Fibroblast of the aortic adventitia (primary cell): ENCODE measurements at regions not wholly inside any gene's neighbourhood (a gene's known extent, or its start where the extent isn't known, plus 50 kb on each side); places are given as distances from the start of the nearest gene placed in this dataset.

ENCODE experiments used
- DNase-seq: peaks from one replicate; pipeline ENCODE4 v3.0.0-alpha.2; 2010; ENCODE audit warnings: low read depth
- H3K4me3 ChIP-seq: 2 replicates; pipeline ENCODE4 v1.5.1; 2011; ENCODE audit warnings: low read depth, mild to moderate bottlenecking, control low read depth, low read length, moderate library complexity
- TF ChIP-seq, protein P1 (sequence below): IDR thresholded peaks from 2 replicates; pipeline ENCODE4 v1.5.1; 2011; ENCODE audit warnings: mild to moderate bottlenecking, low read length, control low read depth, inconsistent platforms; ENCODE audit not compliant: insufficient read depth

DNA sequence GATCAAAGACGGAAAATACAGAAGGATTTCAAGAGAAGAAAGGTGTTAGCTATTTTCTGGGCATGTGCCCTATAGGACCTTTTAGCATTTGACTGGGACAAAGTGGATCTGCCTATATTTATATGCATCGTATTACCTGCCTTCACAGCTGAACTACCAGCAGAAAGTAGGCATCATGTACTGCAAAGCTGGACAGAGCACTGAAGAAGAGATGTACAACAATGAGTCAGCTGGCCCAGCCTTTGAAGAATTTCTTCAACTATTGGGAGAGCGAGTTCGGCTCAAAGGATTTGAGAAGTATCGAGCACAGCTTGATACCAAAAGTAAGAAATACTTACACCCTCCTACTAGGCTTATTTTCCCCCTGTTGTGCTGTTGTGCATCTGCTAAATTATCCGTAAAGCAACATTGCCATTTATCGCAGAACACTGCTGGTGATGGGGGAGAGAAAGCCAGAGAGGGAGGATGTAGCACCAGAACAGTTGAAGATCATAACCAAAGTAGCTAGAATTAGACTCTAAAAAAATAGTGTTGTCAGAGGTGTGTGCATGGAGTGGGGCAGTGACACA lies 282.0 kb upstream of the RGS6 start:
- DNase-seq = no peak

DNA sequence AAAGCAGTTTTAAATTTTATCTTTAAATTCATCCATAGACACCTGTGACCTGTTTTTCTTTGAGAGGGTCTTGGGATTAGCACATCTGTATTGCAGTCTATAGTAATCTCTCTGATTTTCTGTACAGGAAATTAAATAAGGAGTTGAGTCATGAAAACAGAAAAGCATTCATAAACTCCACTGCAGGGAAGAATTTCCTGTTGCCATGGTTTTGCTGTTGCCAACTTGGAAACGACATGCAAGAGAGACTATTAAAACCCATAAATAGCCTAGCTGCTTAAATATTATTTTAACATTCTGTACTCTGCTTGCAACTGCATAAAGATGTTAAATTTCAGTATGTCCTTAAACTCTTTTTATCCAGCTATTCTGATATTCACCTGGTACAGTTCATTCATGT lies 281.0 kb upstream of the RGS6 start:
- peak; percentile 95 for DNase-seq
- H3K4me3 ChIP-seq = no peak overlapping the region
- TF ChIP-seq, protein P1, sequence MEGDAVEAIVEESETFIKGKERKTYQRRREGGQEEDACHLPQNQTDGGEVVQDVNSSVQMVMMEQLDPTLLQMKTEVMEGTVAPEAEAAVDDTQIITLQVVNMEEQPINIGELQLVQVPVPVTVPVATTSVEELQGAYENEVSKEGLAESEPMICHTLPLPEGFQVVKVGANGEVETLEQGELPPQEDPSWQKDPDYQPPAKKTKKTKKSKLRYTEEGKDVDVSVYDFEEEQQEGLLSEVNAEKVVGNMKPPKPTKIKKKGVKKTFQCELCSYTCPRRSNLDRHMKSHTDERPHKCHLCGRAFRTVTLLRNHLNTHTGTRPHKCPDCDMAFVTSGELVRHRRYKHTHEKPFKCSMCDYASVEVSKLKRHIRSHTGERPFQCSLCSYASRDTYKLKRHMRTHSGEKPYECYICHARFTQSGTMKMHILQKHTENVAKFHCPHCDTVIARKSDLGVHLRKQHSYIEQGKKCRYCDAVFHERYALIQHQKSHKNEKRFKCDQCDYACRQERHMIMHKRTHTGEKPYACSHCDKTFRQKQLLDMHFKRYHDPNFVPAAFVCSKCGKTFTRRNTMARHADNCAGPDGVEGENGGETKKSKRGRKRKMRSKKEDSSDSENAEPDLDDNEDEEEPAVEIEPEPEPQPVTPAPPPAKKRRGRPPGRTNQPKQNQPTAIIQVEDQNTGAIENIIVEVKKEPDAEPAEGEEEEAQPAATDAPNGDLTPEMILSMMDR = no peak

More for the DNA sequence above, 282.0 kb upstream of the RGS6 start:
- TF ChIP-seq, protein P1 = no peak
- H3K4me3 ChIP-seq = no peak overlapping the region

DNA sequence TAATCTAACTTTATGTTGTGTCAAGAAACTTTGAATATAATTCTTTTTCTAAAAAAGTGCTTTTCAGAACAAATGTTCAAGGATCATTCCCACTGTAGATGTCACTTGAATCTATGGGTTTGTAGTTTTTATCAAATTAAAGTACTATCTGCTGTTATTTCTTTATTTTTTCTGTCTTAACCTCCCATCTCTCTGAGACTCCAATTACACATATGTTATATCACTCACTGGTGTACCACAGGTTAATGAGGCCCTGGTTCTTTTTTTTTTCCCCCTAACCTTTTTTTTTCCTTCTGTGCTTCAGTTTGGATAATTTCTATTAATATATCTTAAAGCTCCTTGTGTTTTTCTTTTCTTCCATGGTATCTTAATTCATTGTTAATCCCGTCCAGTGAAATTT lies 279.9 kb upstream of the RGS6 start:
- H3K4me3 ChIP-seq = no peak overlapping the region
- TF ChIP-seq, protein P1 = no peak
- DNase-seq = no peak

DNA sequence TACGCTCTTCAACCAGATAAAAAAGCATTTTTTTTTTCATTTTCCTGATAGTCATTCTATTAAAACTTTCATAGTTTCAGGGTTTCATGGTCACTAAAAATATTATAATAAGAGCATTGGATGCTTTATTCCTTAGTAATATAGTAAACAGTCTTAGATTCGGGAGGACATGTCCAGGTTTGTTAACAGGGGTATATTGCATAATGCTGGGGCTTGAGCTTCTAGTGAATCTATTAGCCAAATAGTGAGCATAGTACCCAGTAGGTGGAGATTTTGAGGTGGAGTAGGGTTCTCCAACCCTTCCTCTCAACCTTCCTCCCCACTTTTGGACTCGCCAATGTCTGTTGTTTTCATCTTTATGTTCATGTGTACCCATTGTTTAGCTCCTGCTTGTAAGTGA lies 277.4 kb upstream of the RGS6 start:
- TF ChIP-seq, protein P1 = no peak
- DNase-seq = no peak
- no peak overlapping the region for H3K4me3 ChIP-seq

DNA sequence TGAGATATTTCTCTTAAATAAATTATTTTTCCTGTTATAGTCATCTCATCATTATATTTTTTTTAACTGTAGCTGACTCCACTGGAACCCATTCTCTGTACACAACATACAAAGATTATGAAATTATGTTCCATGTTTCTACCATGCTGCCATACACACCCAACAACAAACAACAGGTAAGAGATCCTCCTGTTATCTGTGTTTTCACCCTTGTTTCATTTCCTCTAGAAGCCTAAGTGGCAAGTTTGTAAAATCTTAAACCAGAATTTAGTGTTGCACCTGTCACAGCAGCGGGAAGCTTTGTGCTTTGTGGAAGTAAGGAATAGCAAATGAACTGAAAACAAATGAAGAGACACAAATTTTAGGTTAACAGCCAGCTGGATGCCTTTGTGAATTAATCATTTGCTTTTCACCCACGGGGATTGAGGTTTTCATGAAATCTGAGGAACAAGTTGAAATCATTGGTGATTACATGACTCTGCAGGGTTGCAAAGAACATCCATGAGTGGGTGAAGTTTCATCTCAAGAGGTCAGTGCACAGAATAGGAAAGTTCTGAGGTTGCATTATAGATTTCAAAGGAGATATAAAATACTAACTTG lies 273.9 kb upstream of the RGS6 start:
- DNase-seq = peak; percentile 25
- H3K4me3 ChIP-seq = no peak overlapping the region
- TF ChIP-seq, protein P1 = no peak

DNA sequence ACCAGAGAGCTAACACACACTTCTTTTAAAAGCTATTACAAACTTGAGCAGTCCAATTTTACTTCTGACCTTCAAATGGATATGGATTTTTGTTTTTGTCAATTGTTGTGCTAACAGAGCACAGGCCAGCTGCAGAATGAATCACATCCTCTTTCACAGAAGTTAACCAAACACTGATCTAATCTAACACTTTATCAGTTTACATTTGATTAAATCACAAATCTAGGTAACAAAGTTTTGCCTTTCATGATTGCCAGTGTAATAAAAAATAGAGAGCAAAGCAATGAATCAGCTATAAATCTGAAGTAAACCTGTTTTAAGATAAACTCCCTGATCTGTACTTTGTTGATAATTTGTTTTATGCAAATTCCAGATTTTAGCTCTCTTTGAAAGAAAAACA lies 273.1 kb upstream of the RGS6 start:
- H3K4me3 ChIP-seq = no peak overlapping the region
- TF ChIP-seq, protein P1 = no peak
- peak; percentile 43 for DNase-seq

DNA sequence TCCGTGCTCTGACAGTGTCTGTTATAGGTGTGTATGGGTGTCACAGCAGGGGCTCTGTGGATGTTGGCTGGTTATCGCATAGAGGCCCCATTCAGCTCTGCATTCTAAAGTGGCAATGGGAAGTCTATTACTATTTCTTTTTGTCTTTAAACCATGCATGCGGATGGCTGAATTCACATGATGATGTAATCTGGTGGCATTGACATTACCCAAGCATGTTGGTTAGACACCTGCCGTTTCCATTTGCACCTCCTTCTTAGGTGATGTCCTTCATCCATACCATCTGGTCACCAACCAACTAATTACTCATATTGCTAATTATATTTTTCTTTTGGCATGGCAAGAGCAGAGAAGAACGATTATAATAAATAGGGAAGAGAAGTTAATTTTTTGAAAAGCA lies 270.8 kb upstream of the RGS6 start:
- no peak for DNase-seq
- H3K4me3 ChIP-seq = no peak overlapping the region
- TF ChIP-seq, protein P1 = no peak
